ENCODE measurements at regions not wholly inside any gene's neighbourhood (a gene's known extent, or its start where the extent isn't known, plus 50 kb on each side); places are given as distances from the start of the nearest gene placed in this dataset.

DNA sequence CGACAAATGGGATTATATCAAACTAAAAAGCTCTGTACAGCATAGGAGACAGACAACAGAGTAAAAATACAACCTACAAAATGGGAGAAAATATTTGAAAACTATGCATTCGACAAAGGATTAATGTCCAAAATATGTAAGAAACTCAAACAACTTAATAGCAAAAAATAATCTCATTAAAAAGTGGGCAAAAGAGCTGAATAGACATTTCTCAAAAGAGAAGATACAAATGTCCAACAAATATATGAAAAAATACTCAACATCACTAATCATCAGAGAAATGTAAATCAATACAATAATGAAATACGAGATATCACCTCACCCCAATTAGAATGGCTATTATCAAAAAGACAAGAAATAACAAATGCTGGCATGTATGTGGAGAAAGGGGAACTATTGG lies 272.9 kb downstream of the KLHL13 start:
- H3K36me3 Mint-ChIP-seq (ENCODE audit: low read depth) = no peaks in the 10 kb centered on the region
- no peaks in the 10 kb centered on the region for H3K27me3 Mint-ChIP-seq (ENCODE audit: low read depth)
- H3K27ac Mint-ChIP-seq (ENCODE audit: unreplicated experiment) = no peak overlapping the region
- no peak for DNase-seq (ENCODE audit: low spot score)
- H3K4me1 Mint-ChIP-seq (ENCODE audit: low read depth) = no peaks in the 10 kb centered on the region
- TF ChIP-seq, protein P1, sequence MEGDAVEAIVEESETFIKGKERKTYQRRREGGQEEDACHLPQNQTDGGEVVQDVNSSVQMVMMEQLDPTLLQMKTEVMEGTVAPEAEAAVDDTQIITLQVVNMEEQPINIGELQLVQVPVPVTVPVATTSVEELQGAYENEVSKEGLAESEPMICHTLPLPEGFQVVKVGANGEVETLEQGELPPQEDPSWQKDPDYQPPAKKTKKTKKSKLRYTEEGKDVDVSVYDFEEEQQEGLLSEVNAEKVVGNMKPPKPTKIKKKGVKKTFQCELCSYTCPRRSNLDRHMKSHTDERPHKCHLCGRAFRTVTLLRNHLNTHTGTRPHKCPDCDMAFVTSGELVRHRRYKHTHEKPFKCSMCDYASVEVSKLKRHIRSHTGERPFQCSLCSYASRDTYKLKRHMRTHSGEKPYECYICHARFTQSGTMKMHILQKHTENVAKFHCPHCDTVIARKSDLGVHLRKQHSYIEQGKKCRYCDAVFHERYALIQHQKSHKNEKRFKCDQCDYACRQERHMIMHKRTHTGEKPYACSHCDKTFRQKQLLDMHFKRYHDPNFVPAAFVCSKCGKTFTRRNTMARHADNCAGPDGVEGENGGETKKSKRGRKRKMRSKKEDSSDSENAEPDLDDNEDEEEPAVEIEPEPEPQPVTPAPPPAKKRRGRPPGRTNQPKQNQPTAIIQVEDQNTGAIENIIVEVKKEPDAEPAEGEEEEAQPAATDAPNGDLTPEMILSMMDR (IDR thresholded peaks at IDR 0.05) = no peak
- peaks cover 17% of the 10 kb centered on the region for H3K9me3 Mint-ChIP-seq (ENCODE audit: low read depth)
- no peak overlapping the region for H3K4me3 Mint-ChIP-seq (ENCODE audit: unreplicated experiment)

DNA sequence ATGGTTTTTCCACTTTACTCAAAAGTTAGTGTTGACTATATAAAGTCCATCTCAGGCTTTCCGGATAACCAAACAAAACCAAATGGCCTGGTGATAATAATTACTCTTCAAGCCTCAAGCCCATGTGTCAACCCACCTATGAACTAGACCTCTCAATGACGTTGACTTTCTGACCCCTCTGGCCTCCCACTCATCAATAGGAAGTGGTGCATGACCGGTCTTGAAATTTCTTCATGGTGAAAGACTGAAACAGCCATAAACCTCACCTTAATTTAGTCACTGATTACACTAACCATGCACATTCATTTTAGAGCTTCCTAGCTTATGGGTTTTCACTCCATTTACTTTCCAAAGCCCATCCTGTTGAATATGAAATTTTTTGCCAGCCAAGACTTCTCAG lies 276.0 kb downstream of the KLHL13 start:
- H3K4me3 Mint-ChIP-seq (ENCODE audit: unreplicated experiment) = no peak overlapping the region
- H3K4me1 Mint-ChIP-seq (ENCODE audit: low read depth) = no peaks in the 10 kb centered on the region
- no peak overlapping the region for H3K27ac Mint-ChIP-seq (ENCODE audit: unreplicated experiment)
- DNase-seq (ENCODE audit: low spot score) = no peak
- no peaks in the 10 kb centered on the region for H3K27me3 Mint-ChIP-seq (ENCODE audit: low read depth)
- peaks cover 26% of the 10 kb centered on the region for H3K9me3 Mint-ChIP-seq (ENCODE audit: low read depth)
- no peaks in the 10 kb centered on the region for H3K36me3 Mint-ChIP-seq (ENCODE audit: low read depth)
- TF ChIP-seq, protein P1 (IDR thresholded peaks at IDR 0.05) = no peak

DNA sequence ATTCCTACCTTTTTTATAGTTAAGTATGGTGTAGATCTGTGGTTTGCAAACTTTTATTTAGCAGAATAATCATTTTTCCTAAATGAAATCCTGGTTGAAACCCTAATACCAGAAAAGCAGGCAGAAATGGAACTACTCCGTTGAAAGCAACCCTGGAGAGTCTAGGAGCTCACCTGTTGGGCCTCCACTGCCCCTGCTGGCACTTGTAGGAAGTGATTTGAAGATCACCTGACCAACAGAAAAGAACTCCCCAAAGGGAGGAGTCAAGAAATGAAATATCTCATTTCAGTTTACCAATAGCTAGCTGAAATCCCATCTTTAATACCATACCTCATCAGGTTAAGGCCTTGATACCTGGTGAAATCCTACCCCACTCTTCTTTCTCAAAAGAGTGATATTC lies 277.1 kb downstream of the KLHL13 start:
- no peak overlapping the region for H3K4me3 Mint-ChIP-seq (ENCODE audit: unreplicated experiment)
- no peaks in the 10 kb centered on the region for H3K27me3 Mint-ChIP-seq (ENCODE audit: low read depth)
- H3K36me3 Mint-ChIP-seq (ENCODE audit: low read depth) = no peaks in the 10 kb centered on the region
- no peak for DNase-seq (ENCODE audit: low spot score)
- no peaks in the 10 kb centered on the region for H3K4me1 Mint-ChIP-seq (ENCODE audit: low read depth)
- TF ChIP-seq, protein P1 (IDR thresholded peaks at IDR 0.05) = no peak
- no peak overlapping the region for H3K27ac Mint-ChIP-seq (ENCODE audit: unreplicated experiment)
- H3K9me3 Mint-ChIP-seq (ENCODE audit: low read depth) = peaks cover 23% of the 10 kb centered on the region

DNA sequence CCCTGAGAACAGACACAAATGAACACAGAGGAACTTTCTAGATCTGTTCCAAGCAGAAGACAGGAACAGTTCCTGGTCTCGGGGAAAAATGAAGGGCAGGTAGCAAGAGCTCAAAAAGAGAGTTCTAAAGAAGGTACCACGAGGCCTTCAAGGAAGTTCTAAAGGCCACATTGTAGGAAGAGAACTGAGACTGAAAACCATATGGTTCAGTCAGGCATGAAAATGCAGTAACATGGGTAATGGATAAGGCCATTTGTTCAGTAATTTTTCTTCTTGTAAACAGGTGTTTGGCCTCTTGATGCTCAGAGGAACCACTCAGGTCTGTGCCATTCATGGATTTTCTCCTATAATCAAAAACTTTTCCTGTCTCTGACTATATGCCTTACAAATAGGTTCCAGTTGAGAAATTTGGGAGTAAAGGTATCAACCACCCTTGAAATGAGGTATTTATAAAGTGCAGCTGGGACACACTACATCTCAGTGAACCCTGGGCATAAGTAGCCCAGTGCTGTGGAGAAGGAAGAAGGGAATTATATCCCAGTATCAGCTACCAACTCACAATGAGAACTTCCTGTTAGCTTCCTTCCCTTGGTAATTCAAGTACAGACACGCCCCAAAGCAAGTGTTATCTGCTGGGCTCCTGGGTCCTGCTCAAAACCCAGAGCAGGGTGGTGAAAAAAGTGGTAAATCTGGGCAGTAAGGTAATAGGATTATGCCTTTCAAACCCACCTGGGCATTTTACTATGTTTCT lies 277.9 kb downstream of the KLHL13 start:
- TF ChIP-seq, protein P1 (IDR thresholded peaks at IDR 0.05) = no peak
- no peak overlapping the region for H3K4me3 Mint-ChIP-seq (ENCODE audit: unreplicated experiment)
- no peak overlapping the region for H3K27ac Mint-ChIP-seq (ENCODE audit: unreplicated experiment)
- DNase-seq (ENCODE audit: low spot score) = no peak
- no peaks in the 10 kb centered on the region for H3K27me3 Mint-ChIP-seq (ENCODE audit: low read depth)
- H3K4me1 Mint-ChIP-seq (ENCODE audit: low read depth) = no peaks in the 10 kb centered on the region
- peaks cover 26% of the 10 kb centered on the region for H3K9me3 Mint-ChIP-seq (ENCODE audit: low read depth)
- no peaks in the 10 kb centered on the region for H3K36me3 Mint-ChIP-seq (ENCODE audit: low read depth)

DNA sequence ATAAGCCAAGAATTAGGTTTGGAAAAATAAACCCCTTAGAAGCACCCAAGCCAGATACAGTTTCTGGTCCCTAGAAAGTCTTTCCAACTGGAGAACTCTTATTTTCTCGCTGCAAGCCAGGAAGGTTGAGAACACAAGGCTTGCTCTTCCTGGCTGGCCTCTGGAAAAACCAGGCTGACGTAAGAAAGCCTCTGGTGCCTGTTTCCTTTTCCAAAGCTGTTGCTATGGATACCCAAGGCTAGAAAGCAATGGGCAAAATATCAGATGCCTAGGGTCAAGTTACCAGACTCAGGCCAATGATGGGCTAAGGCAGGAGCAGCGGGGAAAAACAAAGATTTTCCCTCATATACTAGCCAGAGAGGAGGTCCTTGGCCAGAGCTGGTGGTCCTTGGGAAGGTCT lies 281.6 kb downstream of the KLHL13 start:
- no peak overlapping the region for H3K4me3 Mint-ChIP-seq (ENCODE audit: unreplicated experiment)
- H3K4me1 Mint-ChIP-seq (ENCODE audit: low read depth) = no peaks in the 10 kb centered on the region
- H3K36me3 Mint-ChIP-seq (ENCODE audit: low read depth) = peaks cover 1% of the 10 kb centered on the region
- H3K27me3 Mint-ChIP-seq (ENCODE audit: low read depth) = no peaks in the 10 kb centered on the region
- H3K9me3 Mint-ChIP-seq (ENCODE audit: low read depth) = peaks cover 30% of the 10 kb centered on the region
- H3K27ac Mint-ChIP-seq (ENCODE audit: unreplicated experiment) = no peak overlapping the region
- TF ChIP-seq, protein P1 (IDR thresholded peaks at IDR 0.05) = no peak
- no peak for DNase-seq (ENCODE audit: low spot score)

Measured in chondrocyte (in vitro differentiated cells).